ENCODE measurements at regions not wholly inside any gene's neighbourhood (a gene's known extent, or its start where the extent isn't known, plus 50 kb on each side); places are given as distances from the start of the nearest gene placed in this dataset.

- Mint-ChIP-seq H3K4me1 (ENCODE audit: low read depth, unreplicated experiment) (no peaks in the 10 kb centered on the region), H3K27ac (ENCODE audit: unreplicated experiment) (no peak overlapping the region), H3K4me3 (ENCODE audit: unreplicated experiment) (no peak overlapping the region), H3K27me3 (ENCODE audit: unreplicated experiment) (no peaks in the 10 kb centered on the region), H3K36me3 (ENCODE audit: unreplicated experiment) (no peaks in the 10 kb centered on the region), H3K9me3 (ENCODE audit: unreplicated experiment) (no peaks in the 10 kb centered on the region)
- no peak for DNase-seq
- TF ChIP-seq, protein P1, sequence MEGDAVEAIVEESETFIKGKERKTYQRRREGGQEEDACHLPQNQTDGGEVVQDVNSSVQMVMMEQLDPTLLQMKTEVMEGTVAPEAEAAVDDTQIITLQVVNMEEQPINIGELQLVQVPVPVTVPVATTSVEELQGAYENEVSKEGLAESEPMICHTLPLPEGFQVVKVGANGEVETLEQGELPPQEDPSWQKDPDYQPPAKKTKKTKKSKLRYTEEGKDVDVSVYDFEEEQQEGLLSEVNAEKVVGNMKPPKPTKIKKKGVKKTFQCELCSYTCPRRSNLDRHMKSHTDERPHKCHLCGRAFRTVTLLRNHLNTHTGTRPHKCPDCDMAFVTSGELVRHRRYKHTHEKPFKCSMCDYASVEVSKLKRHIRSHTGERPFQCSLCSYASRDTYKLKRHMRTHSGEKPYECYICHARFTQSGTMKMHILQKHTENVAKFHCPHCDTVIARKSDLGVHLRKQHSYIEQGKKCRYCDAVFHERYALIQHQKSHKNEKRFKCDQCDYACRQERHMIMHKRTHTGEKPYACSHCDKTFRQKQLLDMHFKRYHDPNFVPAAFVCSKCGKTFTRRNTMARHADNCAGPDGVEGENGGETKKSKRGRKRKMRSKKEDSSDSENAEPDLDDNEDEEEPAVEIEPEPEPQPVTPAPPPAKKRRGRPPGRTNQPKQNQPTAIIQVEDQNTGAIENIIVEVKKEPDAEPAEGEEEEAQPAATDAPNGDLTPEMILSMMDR (IDR thresholded peaks at IDR 0.05; ENCODE audit: partially characterized antibody, unreplicated experiment): no peak
Measured at GRCh38 chr12:70052476-70052875, 190.8 kb upstream of the CNOT2 start.

DNA sequence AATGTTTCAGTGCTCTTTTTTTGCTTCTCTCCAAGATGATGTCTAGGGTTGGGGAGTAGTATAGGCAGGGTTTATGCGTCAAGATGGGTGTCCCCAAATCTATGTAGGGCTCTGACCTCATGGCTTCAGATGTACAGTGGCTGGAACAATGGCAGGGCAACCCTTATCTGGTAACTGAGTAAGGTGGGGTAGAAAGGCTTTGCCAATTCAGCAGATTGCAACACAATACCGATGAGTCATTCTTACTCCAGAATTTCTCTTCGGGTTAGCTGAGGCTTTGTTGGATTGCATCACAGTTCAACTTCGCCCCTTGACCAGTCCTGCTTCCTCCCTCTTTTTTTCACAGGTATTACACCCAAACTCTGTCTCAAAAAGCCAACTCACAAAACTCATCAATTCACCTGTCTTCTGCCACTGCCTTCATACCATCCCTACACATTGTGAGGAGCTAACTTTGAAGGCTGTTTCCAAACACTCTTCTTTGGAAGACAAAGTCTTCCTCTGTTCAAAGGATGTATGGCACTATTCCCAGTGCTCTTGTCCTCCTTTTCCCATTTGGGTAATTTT is 190.2 kb upstream of the CNOT2 start:
- no peaks in the 10 kb centered on the region for H3K36me3 Mint-ChIP-seq (ENCODE audit: unreplicated experiment)
- no peak overlapping the region for H3K4me3 Mint-ChIP-seq (ENCODE audit: unreplicated experiment)
- H3K9me3 Mint-ChIP-seq (ENCODE audit: unreplicated experiment): no peaks in the 10 kb centered on the region
- no peaks in the 10 kb centered on the region for H3K4me1 Mint-ChIP-seq (ENCODE audit: low read depth, unreplicated experiment)
- DNase-seq: no peak
- TF ChIP-seq, protein P1 (IDR thresholded peaks at IDR 0.05; ENCODE audit: partially characterized antibody, unreplicated experiment): no peak
- H3K27me3 Mint-ChIP-seq (ENCODE audit: unreplicated experiment): no peaks in the 10 kb centered on the region
- H3K27ac Mint-ChIP-seq (ENCODE audit: unreplicated experiment): no peak overlapping the region

- Mint-ChIP-seq H3K4me1 (ENCODE audit: low read depth, unreplicated experiment) (no peaks in the 10 kb centered on the region), H3K27me3 (ENCODE audit: unreplicated experiment) (no peaks in the 10 kb centered on the region), H3K9me3 (ENCODE audit: unreplicated experiment) (no peaks in the 10 kb centered on the region), H3K4me3 (ENCODE audit: unreplicated experiment) (no peak overlapping the region), H3K36me3 (ENCODE audit: unreplicated experiment) (no peaks in the 10 kb centered on the region), H3K27ac (ENCODE audit: unreplicated experiment) (no peak overlapping the region)
- DNase-seq: no peak
- TF ChIP-seq, protein P1 (IDR thresholded peaks at IDR 0.05; ENCODE audit: partially characterized antibody, unreplicated experiment): no peak
Measured at GRCh38 chr12:70059373-70059772, 183.9 kb upstream of the CNOT2 start.

- H3K9me3 Mint-ChIP-seq (ENCODE audit: unreplicated experiment): peaks cover 3% of the 10 kb centered on the region
- H3K4me1 Mint-ChIP-seq (ENCODE audit: low read depth, unreplicated experiment): no peaks in the 10 kb centered on the region
- H3K4me3 Mint-ChIP-seq (ENCODE audit: unreplicated experiment): no peak overlapping the region
- H3K27me3 Mint-ChIP-seq (ENCODE audit: unreplicated experiment): no peaks in the 10 kb centered on the region
- TF ChIP-seq, protein P1 (IDR thresholded peaks at IDR 0.05; ENCODE audit: partially characterized antibody, unreplicated experiment): no peak
- no peak for DNase-seq
- H3K27ac Mint-ChIP-seq (ENCODE audit: unreplicated experiment): no peak overlapping the region
- H3K36me3 Mint-ChIP-seq (ENCODE audit: unreplicated experiment): no peaks in the 10 kb centered on the region
Measured at GRCh38 chr12:70060634-70061033, 182.6 kb upstream of the CNOT2 start.

- H3K36me3 Mint-ChIP-seq (ENCODE audit: unreplicated experiment): no peaks in the 10 kb centered on the region
- no peak for DNase-seq
- H3K9me3 Mint-ChIP-seq (ENCODE audit: unreplicated experiment): peaks cover 3% of the 10 kb centered on the region
- TF ChIP-seq, protein P1 (IDR thresholded peaks at IDR 0.05; ENCODE audit: partially characterized antibody, unreplicated experiment): no peak
- H3K4me3 Mint-ChIP-seq (ENCODE audit: unreplicated experiment): no peak overlapping the region
- peaks cover 24% of the 10 kb centered on the region for H3K4me1 Mint-ChIP-seq (ENCODE audit: low read depth, unreplicated experiment)
- no peak overlapping the region for H3K27ac Mint-ChIP-seq (ENCODE audit: unreplicated experiment)
- peaks cover 3% of the 10 kb centered on the region for H3K27me3 Mint-ChIP-seq (ENCODE audit: unreplicated experiment)
Measured at GRCh38 chr12:70068743-70069142, 174.5 kb upstream of the CNOT2 start.

Measured in glutamatergic neuron (in vitro differentiated cells).